Neural cell (in vitro differentiated cells): ENCODE measurements at regions not wholly inside any gene's neighbourhood (a gene's known extent, or its start where the extent isn't known, plus 50 kb on each side); places are given as distances from the start of the nearest gene placed in this dataset.

Source experiments
- CTCF ChIP-seq: fragments of 450-650 bp; IDR thresholded peaks from 2 replicates; pipeline ENCODE4 v1.5.1; 2014; ENCODE audit warnings: antibody characterized with exemption, mild to moderate bottlenecking, moderate library complexity; ENCODE audit not compliant: poor library complexity, severe bottlenecking
- EP300 ChIP-seq: fragments of 450-650 bp; conservative IDR thresholded peaks from 2 replicates; pipeline ENCODE4 v1.6.1; 2014; ENCODE audit warnings: antibody characterized with exemption, mild to moderate bottlenecking, moderate library complexity; ENCODE audit not compliant: poor library complexity, severe bottlenecking
- EZH2 ChIP-seq: fragments of 200-600, 300-800 bp; shearing (Covaris generic), sonication (generic); IDR thresholded peaks from 2 replicates; pipeline ENCODE4 v1.6.1; 2014; ENCODE audit warnings: antibody characterized with exemption, low read length, borderline replicate concordance, mild to moderate bottlenecking; ENCODE audit not compliant: insufficient read depth, poor library complexity, severe bottlenecking
- POLR2AphosphoS5 ChIP-seq: IDR thresholded peaks from 2 replicates; pipeline ENCODE4 v1.6.1; 2012
- REST ChIP-seq: IDR thresholded peaks from 2 replicates; pipeline ENCODE4 v1.6.1; 2012; ENCODE audit warnings: borderline replicate concordance
- TAF1 ChIP-seq: IDR thresholded peaks from 2 replicates; pipeline ENCODE4 v1.6.1; 2012; ENCODE audit warnings: low read depth

- no peak for TF ChIP-seq CTCF
- no peak for TF ChIP-seq REST
- TF ChIP-seq EP300: no peak
- TF ChIP-seq EZH2: no peak
- no peak for TF ChIP-seq TAF1
- TF ChIP-seq POLR2AphosphoS5: no peak
These were observed 168.5 kb upstream of the LDB2 start for GRCh38 chr4:17066972-17067371.
